NCI-H2196 (cell line): ENCODE measurements at regions not wholly inside any gene's neighbourhood (a gene's known extent, or its start where the extent isn't known, plus 50 kb on each side); places are given as distances from the start of the nearest gene placed in this dataset.

Source experiments
- DNase-seq: peaks from one replicate; lab custom pipeline; 2025; ENCODE audit not compliant: unreplicated experiment; lab: John Stamatoyannopoulos, UW

DNA sequence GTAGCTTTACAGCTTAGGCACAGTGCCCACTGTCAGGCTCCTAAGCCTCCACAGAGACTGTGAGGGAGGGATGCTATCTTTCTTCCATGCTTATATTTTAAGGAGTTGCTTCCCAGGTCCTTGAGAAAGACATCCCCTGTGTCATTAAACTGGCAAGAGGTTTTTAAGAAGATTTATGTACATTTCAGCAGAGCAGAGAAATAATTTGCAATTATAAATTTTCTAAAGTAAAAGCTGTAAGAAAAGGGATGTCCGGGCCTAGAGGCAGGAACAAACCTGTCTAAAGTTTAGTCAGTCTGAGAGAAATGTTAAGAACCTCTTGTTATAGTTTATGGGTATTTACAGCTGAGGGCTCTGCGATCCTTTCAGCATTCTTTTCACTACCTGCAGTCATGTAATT, 716.1 kb downstream of the SLC16A7 start:
- no peak for DNase-seq

DNA sequence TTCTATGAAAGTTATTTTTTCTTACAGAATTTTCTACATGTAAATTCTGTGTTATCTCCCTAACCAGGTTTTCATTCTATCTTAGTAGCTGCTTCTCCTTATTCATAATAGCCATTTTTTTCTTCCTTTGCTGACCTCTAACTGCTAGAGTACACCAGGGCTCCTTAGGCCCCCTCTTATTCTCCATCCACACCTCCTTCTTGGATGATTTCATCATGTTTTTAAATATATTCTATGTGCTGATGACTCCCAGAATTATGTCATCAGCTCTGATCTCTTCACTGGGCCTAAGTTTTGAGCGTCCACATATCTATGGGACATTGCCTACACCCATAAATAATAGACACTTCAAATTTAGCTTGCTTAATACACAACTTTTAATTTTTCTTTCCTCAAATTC, 721.5 kb downstream of the SLC16A7 start:
- no peak for DNase-seq

DNA sequence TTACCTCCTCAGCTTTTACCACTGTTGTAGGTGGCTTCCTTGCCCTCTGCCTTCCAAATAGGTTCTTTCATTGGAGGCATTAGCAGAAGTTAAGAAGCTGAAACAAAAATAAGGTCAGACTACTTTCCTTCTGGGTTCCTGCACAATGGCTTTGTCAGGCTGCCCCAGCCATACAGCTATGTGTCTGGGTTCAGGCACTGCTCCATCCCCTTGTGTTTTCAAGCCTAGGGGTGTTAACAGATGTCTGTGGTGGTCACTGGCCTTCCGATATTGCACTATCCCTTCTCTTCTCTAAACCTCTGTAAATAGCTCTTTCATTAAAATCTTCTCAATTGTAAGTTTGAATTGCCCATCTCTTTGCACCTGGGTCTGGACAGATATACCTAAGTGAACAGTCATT, 728.9 kb downstream of the SLC16A7 start:
- DNase-seq: no peak

DNA sequence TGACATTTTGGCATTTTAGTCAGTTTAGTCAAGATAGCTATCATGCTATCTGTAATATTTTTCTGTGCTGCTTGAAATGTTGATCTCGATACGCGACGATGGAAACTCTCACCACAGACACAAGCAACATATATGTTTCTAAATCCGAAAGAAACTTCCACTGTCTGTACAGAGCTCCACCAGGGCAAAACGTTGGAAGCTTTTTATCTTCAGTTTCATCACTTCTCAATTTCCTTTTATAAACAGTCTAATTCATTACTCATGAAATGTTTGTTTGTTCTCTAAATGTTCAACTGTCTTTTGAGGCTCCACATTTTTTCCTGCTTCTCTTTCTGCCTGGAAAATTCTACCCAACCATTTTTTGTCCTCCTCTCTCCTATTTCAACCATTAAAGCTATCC, 737.6 kb downstream of the SLC16A7 start:
- no peak for DNase-seq

DNA sequence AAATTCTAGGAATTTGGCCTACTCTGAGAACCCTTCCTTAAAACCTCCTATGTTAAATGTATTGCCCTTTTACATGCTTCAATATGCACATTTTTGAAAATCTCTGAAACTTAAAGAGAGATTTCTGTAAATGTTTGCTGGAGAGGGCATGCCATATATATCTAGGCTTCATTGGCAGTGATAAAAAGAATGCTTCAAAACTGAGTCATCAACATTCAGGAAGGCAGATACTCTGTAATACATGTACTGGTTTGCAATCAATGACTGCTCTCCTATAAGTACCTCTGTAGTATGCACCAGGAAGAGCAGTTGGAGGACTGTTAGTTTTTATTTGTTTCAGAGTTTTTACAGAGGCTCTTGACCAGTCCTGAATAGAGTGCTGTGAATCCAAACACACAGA, 739.9 kb downstream of the SLC16A7 start:
- no peak for DNase-seq

DNA sequence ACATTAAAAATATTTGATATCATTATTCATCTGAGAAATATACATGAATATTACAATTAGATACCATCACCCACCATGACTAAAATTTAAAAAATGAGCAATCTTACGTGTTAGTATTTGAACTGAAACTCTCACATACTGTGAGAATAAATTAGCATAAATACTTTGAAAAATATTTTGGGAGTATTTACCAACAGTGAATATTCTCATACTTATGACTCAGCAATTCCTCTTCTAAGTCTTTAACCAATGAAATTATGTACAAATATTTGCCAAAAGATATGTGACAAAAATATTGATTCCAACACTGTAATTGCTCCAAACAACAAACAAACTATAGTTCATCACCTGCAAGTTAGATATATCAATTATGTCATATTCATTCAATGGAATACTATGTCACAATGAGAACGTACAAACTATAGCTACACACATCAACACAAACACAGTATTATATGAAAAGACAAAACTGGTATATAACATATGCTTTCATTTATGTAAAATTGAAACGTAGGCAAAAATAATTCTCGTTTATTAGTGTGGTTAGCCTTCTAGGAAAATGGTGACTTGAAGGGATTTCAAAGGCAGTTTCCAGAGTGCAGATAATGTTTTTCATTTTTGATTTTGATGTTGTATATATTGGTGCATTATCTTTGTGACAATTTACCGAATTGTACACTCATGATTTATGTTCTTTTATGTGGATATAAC, 742.2 kb downstream of the SLC16A7 start:
- no peak for DNase-seq

DNA sequence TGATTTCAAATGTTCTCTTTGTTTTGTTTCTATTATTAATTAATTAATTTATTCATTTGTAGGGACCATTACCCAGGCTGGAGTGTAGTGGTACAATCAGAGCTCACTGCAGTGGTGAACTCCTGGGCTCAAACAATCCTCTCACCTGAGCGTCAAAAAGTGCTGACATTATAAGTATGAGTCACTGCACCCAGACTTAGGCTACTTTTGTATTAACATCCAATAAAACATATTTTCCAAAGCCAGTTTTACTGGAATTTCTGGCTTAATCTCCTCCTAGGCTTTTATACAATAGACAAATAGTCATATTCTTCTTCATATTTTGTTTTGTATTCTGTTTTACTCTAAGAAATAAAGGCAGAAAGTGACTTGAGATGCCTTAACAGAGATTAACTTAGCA, 749.6 kb downstream of the SLC16A7 start:
- DNase-seq: no peak

DNA sequence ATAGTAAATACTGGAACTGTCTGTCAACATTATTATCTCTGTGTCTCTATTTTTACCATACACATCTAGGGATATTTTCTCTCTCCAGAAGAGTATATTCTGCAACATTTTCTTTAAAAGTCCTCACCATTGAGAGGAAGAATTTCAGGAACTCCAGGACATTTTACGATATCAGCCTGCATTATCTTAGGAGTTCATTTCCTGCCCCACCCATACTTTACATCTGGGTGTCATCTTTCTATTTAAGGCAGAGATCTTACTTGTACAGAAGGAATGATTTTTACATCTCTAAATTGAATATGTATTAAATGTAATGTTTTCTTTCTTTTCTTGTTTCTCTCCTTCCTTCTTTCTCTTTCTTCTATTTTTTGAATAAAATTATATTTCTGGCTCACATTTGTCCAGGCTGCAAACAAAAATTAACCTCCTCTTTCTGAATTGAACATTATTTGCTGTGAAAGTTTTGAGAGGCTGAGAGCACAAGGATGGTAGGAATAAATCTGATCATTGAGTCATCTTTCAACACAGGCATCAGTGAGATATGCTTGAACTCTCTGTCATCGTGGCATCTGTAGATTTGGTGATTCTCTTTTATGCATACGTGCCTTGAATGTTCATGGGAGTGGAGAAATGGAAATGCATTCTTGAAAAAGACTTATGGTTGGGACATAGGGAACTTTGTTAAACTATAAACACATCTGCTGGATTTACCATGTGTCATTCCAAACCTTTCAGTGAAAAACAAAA, 753.6 kb downstream of the SLC16A7 start:
- DNase-seq: no peak

DNA sequence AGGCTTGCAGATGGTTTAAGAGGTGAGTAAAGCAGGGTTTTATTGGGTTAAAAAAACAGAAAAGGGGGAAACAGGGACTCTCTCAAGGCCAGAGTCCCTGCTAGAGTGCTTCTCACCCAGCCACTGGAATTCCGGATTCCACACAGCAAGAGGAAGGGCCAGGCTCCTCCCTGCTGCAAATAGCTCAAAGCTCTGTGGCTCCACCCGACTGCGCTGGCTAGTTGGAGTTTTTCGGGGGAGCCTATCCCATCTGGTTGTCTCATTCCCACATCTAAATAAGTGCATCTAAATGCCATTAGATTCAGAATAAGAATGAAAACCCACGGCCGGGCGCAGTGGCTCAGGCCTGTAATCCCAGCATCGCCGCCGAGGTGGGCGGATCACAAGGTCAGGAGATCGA, 791.5 kb downstream of the SLC16A7 start:
- DNase-seq: no peak

DNA sequence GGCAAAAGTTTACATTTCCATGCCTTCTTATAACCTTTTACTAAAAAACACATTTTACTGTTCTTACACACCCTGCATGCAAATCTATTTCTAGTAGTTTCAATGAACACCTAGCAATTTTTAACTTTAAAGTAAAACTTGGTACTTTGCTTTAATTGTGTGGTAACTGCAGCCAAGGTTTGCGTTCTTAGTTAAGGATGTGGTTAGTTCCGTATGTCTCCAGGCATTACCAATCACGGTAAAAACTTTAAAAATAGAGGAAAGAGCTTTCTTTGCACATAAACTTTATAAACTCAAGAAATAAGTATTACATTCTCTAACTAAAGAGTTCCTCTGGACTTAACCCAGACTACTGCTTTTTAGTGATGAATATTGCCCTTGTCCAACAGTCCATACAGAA, 795.2 kb downstream of the SLC16A7 start:
- no peak for DNase-seq

DNA sequence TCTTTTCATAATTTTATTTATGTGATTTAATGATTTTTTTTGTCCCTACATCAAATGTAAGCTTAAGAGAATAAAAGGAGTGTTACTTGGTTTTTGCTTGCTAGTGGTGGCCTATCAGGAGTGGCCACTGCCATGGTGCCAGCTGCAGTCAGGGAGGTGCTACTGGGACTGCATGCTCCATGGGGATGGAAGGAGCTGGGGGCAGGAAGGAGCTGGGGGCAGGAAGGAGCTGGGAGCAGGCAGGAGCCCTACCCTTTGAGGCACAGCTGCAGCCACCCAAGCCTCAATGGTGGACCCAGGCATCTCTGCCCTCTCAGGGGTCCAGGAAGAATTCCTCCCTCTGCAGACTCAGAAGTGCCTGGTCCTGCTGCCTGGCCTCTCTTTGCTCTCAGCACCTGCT, 796.0 kb downstream of the SLC16A7 start:
- DNase-seq: no peak

DNA sequence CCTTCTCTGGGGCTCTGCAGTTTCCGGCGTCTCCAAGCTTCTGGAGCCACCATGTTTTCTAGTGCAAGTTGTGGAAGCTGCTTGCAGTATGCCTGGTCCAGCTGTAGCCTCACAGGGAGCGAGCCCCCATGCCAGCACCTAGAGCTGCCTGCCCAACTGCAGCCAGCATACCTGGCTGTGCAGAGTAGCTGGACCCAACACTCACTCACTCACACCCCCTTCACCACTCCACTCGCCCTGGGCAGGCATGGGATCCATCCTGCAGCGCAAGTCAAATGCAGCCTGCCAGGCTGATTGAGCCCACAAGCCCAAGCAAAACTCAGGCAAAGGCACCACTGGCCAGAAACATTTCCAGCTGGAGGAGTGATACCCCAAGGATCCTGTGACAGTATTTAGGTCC, 797.3 kb downstream of the SLC16A7 start:
- DNase-seq: no peak

DNA sequence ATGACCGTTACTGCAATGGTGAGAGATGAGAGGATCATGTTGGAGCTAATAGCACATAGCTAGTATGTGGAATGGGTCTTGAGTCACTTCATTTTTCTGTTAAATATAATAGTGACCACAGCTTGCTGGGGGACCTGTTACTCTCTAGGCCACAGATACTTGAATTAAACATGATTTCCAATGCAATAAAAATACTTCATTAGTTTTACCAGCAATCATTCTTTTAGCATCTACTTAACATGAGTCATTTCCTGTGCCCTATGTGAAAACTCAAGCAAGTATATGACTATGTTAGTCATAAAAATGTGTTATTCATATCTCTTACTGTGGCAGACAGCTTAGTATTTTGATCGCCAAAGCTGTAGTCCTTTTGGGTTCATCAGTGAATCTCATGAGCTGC, 798.8 kb downstream of the SLC16A7 start:
- no peak for DNase-seq

DNA sequence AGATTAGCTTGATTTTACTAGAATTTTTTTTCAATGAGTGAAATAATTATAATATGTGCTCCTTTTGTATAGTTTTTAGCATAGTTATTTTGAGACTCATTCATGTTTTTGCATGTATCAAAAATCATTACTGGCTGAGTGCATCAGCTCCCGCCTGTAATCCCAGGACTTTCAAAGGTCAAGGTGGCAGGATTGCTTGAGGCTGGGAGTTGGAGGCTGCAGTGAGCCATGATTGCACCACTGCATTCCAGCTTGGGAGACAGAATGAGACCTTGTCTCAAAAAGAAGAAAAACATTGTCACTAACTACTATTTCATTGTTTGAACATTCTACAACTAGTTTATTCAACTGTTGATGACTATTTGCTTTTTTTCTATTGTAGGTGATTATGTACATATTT, 802.7 kb downstream of the SLC16A7 start:
- no peak for DNase-seq

DNA sequence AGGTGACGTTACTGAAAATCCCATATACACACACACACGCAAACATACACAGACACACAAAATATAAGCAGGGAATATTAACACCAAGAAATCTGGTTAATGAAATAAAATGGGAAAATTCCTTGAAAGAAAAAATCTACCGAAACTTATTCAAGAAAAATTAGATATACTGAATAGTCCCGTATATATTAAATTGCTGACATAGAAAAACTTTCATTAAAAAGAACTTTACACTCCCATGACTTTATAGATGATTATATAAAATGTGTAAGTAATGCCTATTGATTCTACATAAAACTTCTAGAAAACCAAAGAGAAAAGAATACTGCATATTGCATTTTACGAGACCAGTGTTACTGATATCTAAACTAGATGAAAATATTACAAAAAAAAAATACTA, 803.2 kb downstream of the SLC16A7 start:
- no peak for DNase-seq

DNA sequence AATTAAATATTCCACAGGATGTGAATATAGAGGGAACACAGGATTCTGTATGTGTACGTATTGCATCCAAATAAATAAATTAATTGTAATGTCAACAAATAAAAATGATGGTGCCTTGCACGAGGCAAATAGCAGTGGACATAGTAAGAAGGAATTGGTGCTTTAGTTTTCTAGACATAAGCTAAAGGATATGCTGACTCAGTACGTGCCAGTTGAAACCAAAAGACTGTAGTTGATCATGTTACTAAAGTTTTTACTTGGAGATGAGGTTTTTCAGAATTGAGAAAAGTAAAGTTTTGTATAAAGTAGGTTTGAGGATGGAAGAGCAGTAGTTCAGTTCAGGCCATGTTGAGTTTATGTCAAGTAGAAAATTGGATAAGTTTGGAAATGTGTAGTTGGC, 807.2 kb downstream of the SLC16A7 start:
- no peak for DNase-seq

DNA sequence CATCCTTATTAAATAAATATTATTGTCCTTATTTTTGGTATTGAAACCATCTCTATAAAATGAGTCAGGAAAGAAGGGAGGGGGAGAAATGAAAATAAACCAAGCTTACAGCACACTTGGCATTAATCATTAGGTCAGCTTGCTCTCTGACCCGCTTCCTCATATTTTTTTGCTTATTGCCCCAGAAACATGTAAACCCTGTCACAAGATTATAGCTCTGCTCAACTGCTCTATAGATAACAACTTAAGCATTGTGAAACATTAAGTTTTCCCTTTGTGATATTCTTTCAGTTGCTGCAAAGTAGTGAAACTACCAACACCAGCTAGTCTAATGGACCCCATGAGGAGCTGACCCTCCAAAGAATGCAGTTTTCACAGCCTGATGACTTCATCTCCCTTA, 819.5 kb downstream of the SLC16A7 start:
- DNase-seq: no peak

DNA sequence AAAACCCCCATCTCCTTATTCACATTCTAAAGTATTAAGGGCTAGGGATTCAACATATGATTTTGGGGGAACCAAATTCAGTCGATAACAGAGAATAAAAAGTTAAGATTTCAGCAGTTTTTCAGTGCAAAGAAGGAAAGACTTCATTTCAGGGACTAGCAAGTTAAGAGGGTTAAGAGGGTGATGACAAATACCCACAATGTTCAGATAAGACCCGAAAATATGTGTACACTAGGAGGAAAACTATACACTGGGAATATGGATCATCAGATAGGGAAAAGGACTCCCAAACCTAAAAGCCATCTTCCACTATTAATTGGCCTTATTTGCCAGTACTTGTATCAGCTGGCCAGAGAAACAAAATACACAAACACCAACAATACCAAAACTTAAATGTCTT, 824.2 kb downstream of the SLC16A7 start:
- no peak for DNase-seq

DNA sequence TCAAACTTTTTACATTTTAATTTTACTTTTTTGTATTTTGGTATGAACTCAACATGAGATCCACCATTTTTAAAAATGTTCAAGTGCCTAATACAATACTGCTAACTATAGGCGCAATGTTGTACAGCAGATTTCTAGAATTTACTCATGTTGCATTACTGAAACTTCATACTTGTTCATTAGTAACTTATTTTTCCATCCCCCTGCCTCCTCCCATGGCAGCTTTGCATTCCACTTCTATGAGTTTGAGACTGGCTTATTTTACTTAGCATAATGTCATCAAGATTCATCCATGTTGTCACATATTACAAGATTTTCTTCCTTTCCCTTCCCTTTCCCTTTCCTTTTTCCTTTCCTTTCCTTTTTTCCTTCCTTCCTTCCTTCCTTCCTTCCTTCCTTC, 825.9 kb downstream of the SLC16A7 start:
- DNase-seq: no peak

DNA sequence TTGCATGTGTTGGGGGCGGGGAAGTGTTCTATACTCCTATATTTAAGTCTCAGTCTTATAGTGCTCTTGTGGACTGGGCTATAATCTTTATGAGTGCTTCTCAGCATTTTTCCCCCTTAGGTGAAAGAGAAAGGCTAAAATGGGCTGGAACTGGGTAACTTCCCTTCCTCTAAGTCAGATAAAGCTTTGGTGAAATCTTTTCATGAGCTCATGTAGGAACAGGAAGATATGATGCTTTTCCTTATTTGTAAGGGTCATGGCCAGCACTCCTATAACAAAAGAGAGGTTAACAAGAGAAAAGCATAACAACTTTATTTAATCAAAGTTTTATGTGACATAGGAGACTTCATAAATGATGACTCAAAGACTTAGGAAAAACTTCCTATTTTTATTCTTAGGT, 841.5 kb downstream of the SLC16A7 start:
- no peak for DNase-seq

DNA sequence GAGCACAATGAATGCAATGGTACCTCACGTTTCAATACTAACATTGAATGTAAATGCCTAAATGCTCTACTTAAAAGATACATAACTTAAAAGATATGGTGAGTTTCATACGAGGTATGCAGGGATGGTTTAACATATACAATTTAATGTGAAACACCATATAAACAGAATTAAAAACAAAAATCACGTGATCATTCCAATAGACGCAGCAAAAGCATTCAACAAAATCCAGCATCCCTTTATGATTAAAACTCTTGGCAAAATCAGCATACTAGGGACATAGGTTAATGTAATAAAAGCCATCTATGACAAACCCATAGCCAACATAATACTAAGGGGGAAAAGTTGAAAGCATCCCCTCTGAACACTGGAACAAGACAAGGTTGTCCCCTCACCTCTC, 845.7 kb downstream of the SLC16A7 start:
- no peak for DNase-seq

DNA sequence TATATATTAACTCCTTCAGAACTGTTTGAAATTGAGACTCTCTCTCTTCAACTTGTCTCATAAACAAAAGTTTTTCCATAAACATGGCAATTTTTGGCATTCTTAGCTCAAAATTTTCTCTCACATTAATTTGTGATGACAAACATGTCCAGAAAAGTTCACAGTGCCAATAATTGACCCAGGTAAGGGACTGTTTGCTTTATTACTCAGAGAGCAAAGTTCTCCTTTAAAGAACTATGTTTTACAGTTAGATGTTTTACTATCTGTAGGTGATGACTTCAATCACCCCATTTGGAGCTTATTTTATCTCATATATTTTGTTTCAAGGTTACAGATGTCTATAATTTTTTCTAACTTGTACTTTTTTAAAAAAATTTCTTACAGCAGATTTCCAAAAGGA, 855.6 kb downstream of the SLC16A7 start:
- DNase-seq: no peak

DNA sequence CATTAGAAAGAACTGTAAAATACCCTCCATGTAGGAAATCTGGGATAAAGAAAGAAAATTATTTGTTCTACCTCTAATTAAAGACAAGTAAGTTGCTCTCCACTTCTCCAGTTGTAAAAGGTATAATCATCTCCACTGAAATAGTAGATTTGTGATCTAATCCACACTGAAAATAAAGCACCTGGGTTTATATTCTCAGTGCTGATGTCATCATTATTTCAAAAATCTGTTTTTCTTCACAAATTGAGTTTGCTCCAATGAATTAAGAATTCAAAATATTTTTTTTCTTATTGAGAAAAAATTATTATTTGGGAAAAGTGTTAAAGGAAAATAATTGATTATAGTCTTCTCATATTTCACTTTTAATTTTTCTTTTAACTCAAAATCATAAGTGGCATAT, 869.2 kb downstream of the SLC16A7 start:
- DNase-seq: no peak
